HG03066 (cell line): ENCODE measurements at regions not wholly inside any gene's neighbourhood (a gene's known extent, or its start where the extent isn't known, plus 50 kb on each side); places are given as distances from the start of the nearest gene placed in this dataset.

Experiments
- ATAC-seq: cut with Tn5 transposase; IDR thresholded peaks from one replicate; pipeline ENCODE4 v1.9.1; 2021; ENCODE audit warnings: low read depth; ENCODE audit not compliant: unreplicated experiment

DNA sequence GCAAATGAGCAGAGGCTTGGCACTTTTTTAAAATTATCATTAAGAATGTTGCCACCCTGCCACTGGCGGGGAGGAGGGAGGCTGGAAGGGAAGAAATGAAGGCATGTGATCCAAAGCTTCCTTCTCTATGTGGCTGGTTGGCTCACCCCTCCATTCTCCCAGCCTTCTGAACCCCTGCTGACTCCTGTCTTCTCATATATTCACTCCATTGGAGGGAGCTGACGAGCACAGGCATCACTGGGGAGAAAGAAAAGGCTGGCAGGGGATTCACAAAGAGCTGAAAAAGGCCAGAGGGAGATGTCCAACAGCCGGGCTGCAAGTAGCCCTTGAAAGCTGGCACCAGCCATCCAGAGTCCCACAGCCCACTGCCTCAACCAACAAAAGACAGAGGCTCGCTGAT, 495.6 kb downstream of the BCOR start:
- ATAC-seq = no peak

GRCh38 chrX:39603230-39603629, 494.5 kb downstream of the BCOR start:
- no peak for ATAC-seq

- no peak for ATAC-seq
Measured at GRCh38 chrX:39605183-39605582, 492.6 kb downstream of the BCOR start.

- ATAC-seq = no peak
Measured at GRCh38 chrX:39605866-39606265, 491.9 kb downstream of the BCOR start.

DNA sequence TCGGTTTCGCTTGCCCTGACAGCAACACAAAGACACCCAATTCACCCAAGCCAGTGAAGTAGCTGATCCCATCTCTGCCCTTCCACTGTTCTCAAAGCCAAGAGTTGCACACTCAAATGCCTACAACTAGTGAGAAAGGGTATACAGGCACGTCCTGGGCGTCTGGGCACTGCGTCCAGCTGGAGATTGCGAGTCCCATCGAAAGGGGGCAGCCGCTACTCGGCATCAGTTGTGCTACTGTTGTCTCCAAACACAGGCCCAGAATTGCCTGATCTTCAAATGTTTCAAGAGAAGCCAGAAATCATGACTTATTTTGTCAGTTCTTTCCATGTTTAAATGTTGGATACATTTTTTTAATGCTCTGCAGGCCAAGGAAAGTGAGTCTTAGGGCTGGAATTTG, 487.8 kb downstream of the BCOR start:
- no peak for ATAC-seq

GRCh38 chrX:39611468-39611867, 486.3 kb downstream of the BCOR start:
- no peak for ATAC-seq

DNA sequence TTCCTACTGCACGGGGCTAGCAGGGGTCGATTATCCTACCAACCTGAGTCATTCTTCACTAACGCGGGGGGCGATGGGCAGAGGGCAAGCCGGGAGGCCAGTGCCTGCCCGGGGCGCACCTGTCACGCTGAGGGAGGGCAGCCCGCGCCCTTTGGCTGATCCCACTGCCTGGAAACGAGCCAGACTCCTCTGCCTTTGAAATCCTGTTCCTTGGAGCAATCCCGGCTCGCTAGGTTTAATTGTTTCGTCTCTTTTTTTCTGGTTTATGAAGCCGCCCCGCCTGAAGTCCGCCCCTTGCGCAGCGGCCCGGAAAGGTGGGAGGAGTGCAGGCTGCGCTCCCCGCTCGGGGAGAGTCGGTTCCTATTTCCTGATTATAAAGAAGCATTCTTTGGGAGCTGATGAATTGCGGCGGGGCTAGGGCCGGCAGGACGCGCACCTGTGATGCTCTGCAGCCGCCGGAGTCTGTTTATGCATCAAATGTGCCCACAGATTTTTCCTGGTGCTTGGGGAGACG, 484.2 kb downstream of the BCOR start:
- ATAC-seq = no peak

DNA sequence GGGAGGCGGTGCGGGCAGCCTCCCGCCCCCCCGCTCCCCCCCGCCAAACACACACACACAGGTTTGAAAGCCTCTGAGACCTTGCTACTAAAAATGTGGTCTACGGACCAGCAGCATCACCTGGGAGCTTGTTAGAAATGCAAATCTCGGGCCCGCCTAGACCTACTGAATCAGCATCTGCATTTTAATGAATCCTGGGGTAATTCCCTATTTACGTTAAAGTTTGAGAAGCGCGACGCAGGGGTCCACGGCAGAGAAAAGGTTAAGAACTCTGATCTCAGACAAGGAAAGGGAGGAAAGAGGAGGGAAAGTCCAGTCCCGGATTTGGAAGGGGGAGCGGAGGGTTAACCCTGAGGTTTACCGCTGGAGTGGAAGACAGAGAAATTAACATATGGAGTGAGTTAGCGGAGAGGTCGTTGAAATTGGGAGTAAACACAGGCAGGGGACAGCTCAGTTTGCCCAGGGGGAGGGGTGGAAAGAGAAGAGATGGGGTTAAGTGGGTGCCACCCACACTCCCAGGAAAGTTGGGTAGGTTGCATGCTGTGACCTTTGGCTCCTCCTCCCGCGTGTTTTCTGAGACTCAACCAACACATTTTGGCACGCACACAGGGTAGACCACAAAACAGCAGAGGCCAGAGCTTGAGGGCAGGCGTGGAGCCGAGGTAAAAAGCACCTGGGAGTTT, 483.6 kb downstream of the BCOR start:
- no peak for ATAC-seq

DNA sequence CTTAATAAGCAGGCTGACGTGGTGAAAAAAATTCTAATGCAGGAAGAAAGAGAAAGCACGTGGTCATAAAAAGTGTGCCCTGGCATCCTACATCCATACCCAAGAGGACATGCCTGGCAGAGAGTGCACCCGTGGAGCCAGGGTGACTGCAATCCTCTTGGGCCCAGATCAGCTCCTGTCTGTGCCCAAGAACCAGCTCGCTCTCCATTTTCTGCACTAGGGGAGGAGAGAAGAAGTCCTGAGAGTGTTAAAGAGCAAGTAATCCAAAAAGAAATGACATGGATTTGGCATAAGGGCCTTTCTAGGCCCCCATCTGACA, 483.1 kb downstream of the BCOR start:
- ATAC-seq = no peak

GRCh38 chrX:39616098-39616729, 481.5 kb downstream of the BCOR start:
- ATAC-seq = no peak

DNA sequence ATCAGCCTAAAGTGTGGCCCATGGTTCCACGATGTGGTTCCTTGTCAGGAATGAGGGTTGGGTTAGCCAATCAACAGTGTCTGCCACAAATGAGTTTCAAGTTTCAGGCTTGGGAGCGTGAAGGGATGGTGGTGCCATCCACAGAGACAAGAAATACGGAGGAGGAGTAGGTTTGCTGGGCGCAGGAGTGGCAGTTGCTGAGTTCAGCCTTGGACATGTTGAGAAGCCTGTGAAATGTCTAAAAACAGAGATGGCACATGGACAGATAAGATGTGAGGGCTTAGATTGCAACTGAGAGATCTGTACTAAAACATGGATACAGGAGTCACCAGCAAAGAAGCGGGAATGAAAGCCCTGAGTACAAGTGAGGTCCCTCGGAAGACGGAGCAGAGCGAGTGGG, 481.0 kb downstream of the BCOR start:
- no peak for ATAC-seq

GRCh38 chrX:39618178-39618577, 479.6 kb downstream of the BCOR start:
- no peak for ATAC-seq

DNA sequence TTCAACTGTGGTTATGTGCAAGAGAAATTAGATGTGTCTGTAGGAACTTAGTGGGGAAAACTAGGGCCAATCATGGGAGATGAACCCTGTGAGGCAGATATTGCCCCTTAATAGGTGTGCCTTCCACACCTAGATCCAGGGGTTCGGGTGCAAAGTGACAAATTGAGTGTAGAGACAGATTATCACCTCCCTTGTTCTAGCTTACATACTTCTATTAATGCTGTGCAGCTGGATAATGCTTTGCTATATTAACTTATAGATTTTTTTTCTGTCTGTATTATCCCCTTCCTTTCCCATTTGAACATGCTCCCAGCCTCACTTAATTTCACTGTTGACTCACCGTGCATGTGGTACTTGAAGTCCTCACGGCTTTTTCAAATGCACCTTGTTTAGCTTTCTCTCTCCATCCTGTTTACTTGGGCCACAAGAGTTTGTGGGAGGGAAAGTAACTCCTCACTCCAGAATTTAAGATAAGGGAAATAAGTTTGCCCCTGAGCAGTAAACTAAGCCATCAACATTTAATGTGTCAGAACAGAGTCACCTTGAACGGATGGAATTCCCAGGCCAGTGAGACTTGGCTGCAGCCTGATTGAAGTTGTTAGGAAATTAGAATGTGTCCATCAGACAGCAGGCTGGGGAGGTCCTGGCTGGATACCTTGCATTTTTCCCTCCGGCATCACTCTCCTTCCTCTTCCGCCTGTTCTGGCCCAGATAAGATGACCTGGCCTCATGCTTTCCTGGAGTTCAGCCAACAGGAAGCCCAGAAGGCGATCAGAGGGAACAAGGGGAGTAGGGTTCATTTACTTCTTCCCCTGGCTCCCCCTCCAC, 478.4 kb downstream of the BCOR start:
- ATAC-seq = no peak

GRCh38 chrX:39624166-39624565, 473.6 kb downstream of the BCOR start:
- ATAC-seq = no peak

DNA sequence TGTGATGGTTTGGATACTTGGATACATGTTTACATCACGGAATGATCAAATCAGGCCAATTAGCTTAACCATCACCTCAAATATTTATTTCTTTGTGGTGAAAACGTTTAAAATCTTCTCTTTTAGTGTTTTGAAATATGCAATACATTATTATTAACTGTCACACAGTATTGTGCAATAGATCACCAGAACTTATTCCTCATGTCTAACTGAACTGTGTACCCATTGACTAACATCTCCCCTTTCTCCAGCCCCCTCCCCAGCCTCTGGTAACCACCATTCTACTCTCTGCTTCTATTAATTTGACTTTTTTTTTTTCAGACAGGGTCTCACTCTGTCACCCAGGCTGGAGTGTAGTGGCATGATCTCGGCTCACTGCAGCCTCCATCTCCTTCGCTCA, 471.9 kb downstream of the BCOR start:
- ATAC-seq = no peak

- ATAC-seq = no peak
Measured at GRCh38 chrX:39626749-39627148, 471.0 kb downstream of the BCOR start.

DNA sequence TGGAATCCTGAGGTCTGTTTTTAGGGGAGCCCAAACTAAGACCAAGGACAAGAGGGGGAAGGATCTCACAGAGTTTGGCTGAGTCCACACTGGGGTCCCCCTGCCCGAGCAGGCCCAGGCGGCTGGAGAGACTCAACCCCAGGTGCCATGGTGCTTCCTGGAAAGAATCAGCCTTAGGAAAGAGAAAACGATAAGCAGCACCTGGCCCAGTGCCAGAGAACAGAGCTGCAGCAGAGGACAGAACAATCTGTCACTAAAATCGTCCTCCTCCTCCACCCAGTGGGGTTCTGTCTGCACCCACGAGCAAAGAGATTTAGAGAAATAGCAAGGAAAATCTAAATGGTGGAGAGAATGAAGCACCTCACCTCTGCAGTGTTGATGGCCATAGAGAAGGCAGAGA, 470.5 kb downstream of the BCOR start:
- ATAC-seq = no peak

GRCh38 chrX:39629001-39629400, 468.8 kb downstream of the BCOR start:
- no peak for ATAC-seq

DNA sequence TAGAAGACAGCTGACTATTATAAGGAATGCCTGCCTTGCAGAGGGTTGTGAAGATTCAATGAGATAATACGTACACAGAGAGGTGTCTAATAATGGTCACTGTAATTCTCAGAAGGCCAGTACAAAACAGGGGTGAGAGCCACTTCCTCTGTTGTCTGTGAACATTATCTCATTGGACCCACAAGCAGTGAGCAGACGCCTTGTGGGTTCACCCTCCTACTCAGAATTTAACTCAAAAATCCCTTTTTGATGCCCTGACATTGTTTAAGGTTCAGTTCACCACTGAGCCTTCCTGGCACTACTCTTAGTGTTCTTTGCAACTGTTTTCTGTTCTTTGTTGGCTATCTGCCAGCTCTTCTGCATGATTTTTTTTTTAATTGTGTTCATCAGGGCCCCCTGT, 467.4 kb downstream of the BCOR start:
- no peak for ATAC-seq

GRCh38 chrX:39631276-39632229, 466.2 kb downstream of the BCOR start:
- no peak for ATAC-seq

DNA sequence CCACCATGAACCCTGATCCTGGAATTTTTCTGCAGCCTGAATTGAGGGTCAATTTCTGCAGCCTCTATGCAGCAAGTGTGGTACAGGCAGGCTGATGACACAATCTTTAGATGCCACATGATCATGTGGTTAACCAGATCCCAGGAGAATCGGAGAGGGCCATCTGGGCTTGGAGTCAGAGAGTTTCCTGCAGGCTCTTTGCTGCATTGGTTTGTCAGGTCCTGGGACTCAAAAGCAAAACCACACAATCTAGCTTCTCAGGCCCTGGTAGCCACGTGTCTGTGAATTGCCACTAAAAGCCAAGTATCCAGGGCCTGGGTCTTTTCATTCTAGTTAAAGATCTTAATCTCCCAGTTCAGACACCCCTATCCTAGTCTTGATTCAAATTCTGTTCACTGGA, 464.5 kb downstream of the BCOR start:
- no peak for ATAC-seq
